ENCODE measurements at regions not wholly inside any gene's neighbourhood (a gene's known extent, or its start where the extent isn't known, plus 50 kb on each side); places are given as distances from the start of the nearest gene placed in this dataset.

DNA sequence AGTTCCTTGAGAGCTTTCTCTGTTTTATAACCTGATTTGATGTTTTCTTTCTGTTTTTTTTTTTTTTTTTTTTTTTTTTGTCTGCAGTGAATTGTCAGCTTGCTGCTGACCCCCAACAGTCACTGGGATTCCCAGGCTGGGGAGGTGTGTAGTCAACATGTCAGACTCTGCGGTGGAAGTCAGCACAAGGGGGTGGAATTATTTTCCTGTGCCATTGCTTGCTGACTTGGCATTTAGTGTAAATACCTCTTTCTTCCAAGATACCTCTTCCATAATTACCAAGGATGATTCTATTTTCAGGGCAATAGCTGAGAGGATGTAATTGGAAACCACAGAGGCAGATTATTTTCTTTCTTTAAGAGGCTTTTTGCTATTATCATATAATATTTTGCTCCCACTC is 266.3 kb downstream of the CCDC85A start:
- 100% methylated on average over 1 of the region's 1 CpG; no CpG with 5 or more reads in 1 of the 2 experiments for WGBS, 2 experiments (ENCODE audit: extremely low coverage in 1 of 2, insufficient coverage in 1 of 2, insufficient read length in 1 of 2, insufficient replicate concordance in 2 of 2, low coverage in 1 of 2, low lambda C conversion rate in 2 of 2, missing lambda C conversion rate in 1 of 2)
- no peak overlapping the region for H3K23ac ChIP-seq (ENCODE audit: insufficient read length)
- H2BK5ac ChIP-seq (ENCODE audit: low read depth, low read length): no peak overlapping the region
- DNase-seq (ENCODE audit: low read depth in 1 of 2, low spot score in 2 of 2) (no peak), FAIRE-seq (no peak)
- no peak overlapping the region for H3K27ac ChIP-seq (ENCODE audit: low read depth, low read length)
- ChIA-PET POLR2A (ENCODE audit: partially characterized antibody) (no interaction called here), CTCF (ENCODE audit: partially characterized antibody) (interaction anchor here (1.7 kb wide), 1 partner anchor 23 kb away, joined by 7 read pairs; no protein-coding TSS in a partner anchor)
- no peak overlapping the region for H2BK12ac ChIP-seq (ENCODE audit: low read depth, low read length)
- H3K79me1 ChIP-seq (ENCODE audit: low read depth, low read length): no peaks in the 10 kb centered on the region
- H4K5ac ChIP-seq (ENCODE audit: insufficient read length, low read depth, low read length): no peak overlapping the region
- no peak overlapping the region for H3K4ac ChIP-seq (replicated peaks; ENCODE audit: insufficient read length, low read depth, low read length)
- no peak overlapping the region for H2BK15ac ChIP-seq (ENCODE audit: low read length)
- no peaks in the 10 kb centered on the region for H4K20me1 ChIP-seq (replicated peaks in 1 of 2; ENCODE audit: control insufficient read depth in 1 of 2, insufficient read depth in 2 of 2, low read length in 2 of 2)
- H2BK120ac ChIP-seq (replicated peaks; ENCODE audit: low read depth, low read length): no peak overlapping the region
- H3K56ac ChIP-seq (replicated peaks; ENCODE audit: insufficient read length, low read depth, low read length): no peak overlapping the region
- no peaks in the 10 kb centered on the region for H3K23me2 ChIP-seq (ENCODE audit: low read depth, low read length)
- H3K9ac ChIP-seq (replicated peaks in 1 of 4; ENCODE audit: extremely low read depth in 1 of 4, low read depth in 3 of 4, low read length in 3 of 4): no peak overlapping the region
- no peak overlapping the region for H2BK20ac ChIP-seq (ENCODE audit: low read length)
- no peak overlapping the region for H2AK5ac ChIP-seq (ENCODE audit: low read depth, low read length)
- H3K14ac ChIP-seq (ENCODE audit: insufficient read length): no peak overlapping the region
- H3K36me3 ChIP-seq (ENCODE audit: control insufficient read depth in 2 of 4, insufficient read depth in 4 of 4, low read length in 3 of 4): no peaks in the 10 kb centered on the region
- H3K4me2 ChIP-seq (ENCODE audit: insufficient read depth in 1 of 2, low read depth in 2 of 2, low read length in 2 of 2): no peak overlapping the region
- no peak overlapping the region for H3K4me3 ChIP-seq (ENCODE audit: extremely low read depth in 1 of 4, insufficient read depth in 2 of 4, low read depth in 3 of 4, low read length in 4 of 4)
- H2AFZ ChIP-seq (ENCODE audit: low read length): no peak overlapping the region
- no peak overlapping the region for H3K18ac ChIP-seq (ENCODE audit: extremely low read depth, low read length)
- H4K8ac ChIP-seq (ENCODE audit: extremely low read depth, insufficient read depth, low read length): no peak overlapping the region
- H3K27me3 ChIP-seq (replicated peaks in 1 of 4; ENCODE audit: control insufficient read depth in 3 of 4, extremely low read depth in 1 of 4, insufficient read depth in 3 of 4, low read length in 3 of 4): no peaks in the 10 kb centered on the region
- no peaks in the 10 kb centered on the region for H3K79me2 ChIP-seq (ENCODE audit: control insufficient read depth in 1 of 2, insufficient read depth in 2 of 2, low read length in 2 of 2)
- H3K9me3 ChIP-seq (ENCODE audit: insufficient read depth in 2 of 2, low read depth in 1 of 2, low read length in 1 of 2): peaks cover 0 to 5% of the 10 kb centered on the region in 2 experiments; a peak in 2 of 4 replicates
- no peak overlapping the region for H4K91ac ChIP-seq (replicated peaks; ENCODE audit: insufficient read length, low read length)
- H3K4me1 ChIP-seq (replicated peaks in 1 of 4; ENCODE audit: control insufficient read depth in 3 of 4, insufficient read depth in 4 of 4, low read length in 3 of 4): peaks cover 2 to 14% (median 9%) of the 10 kb centered on the region in 4 experiments; a peak in 4 of 7 replicates
- no peak for TF ChIP-seq BACH1 (IDR thresholded peaks at IDR 0.05; ENCODE audit: low read length)
- TF ChIP-seq CBX8 (IDR thresholded peaks at IDR 0.05; ENCODE audit: borderline replicate concordance, low read depth, low read length): no peak
- no peak for TF ChIP-seq TAF1 (IDR thresholded peaks at IDR 0.05; ENCODE audit: low read depth, low read length)
- TF ChIP-seq JUN (IDR thresholded peaks at IDR 0.05; ENCODE audit: low read depth, low read length): no peak
- no peak for TF ChIP-seq YY1 (IDR thresholded peaks at IDR 0.05; ENCODE audit: low read depth, low read length)
- TF ChIP-seq EZH2 (IDR thresholded peaks at IDR 0.05; ENCODE audit: low read depth, low read length, severe bottlenecking): no peak
- no peak for TF ChIP-seq NANOG (IDR thresholded peaks at IDR 0.05; ENCODE audit: insufficient read depth, low read depth, low read length, poor library complexity, severe bottlenecking)
- no peak for TF ChIP-seq CTBP2 (IDR thresholded peaks at IDR 0.05; ENCODE audit: borderline replicate concordance, insufficient read depth, insufficient read length, low read length)
- no peak for TF ChIP-seq EP300 (IDR thresholded peaks at IDR 0.05; ENCODE audit: borderline replicate concordance in 1 of 2, low read depth in 2 of 2, low read length in 2 of 2)

Data from H1 (cell line).